ENCODE measurements at regions not wholly inside any gene's neighbourhood (a gene's known extent, or its start where the extent isn't known, plus 50 kb on each side); places are given as distances from the start of the nearest gene placed in this dataset.

GRCh38 chr6:14066782-14067406 is 50.7 kb upstream of the CD83 start:
- DNase-seq, result peak; percentile 47

GRCh38 chr6:14067656-14068055 is 49.9 kb upstream of the CD83 start:
- DNase-seq, result no peak
